ENCODE measurements at regions not wholly inside any gene's neighbourhood (a gene's known extent, or its start where the extent isn't known, plus 50 kb on each side); places are given as distances from the start of the nearest gene placed in this dataset.

GRCh38 chr6:126148853-126149252 lies 162.5 kb downstream of the TRMT11 start:
- no peak for DNase-seq

GRCh38 chr6:126152372-126152745 lies 166.0 kb downstream of the TRMT11 start:
- no peak for DNase-seq

- no peak for DNase-seq
Measured at GRCh38 chr6:126153661-126154060, 167.3 kb downstream of the TRMT11 start.

GRCh38 chr6:126156973-126157372 lies 170.6 kb downstream of the TRMT11 start:
- DNase-seq = no peak

GRCh38 chr6:126167726-126168125 lies 172.2 kb upstream of the CENPW start:
- no peak for DNase-seq

- no peak for DNase-seq
Measured at GRCh38 chr6:126170433-126170832, 169.5 kb upstream of the CENPW start.

GRCh38 chr6:126170978-126171382 lies 168.9 kb upstream of the CENPW start:
- peak; percentile 19 for DNase-seq

GRCh38 chr6:126172131-126172530 lies 167.8 kb upstream of the CENPW start:
- DNase-seq = no peak

- DNase-seq = no peak
Measured at GRCh38 chr6:126173265-126173664, 166.7 kb upstream of the CENPW start.

- no peak for DNase-seq
Measured at GRCh38 chr6:126174697-126175096, 165.2 kb upstream of the CENPW start.

GRCh38 chr6:126175251-126175650 lies 164.7 kb upstream of the CENPW start:
- no peak for DNase-seq

GRCh38 chr6:126176282-126176681 lies 163.6 kb upstream of the CENPW start:
- DNase-seq = no peak

- DNase-seq = no peak
Measured at GRCh38 chr6:126180585-126180984, 159.3 kb upstream of the CENPW start.

- no peak for DNase-seq
Measured at GRCh38 chr6:126181173-126181741, 158.7 kb upstream of the CENPW start.

- DNase-seq = no peak
Measured at GRCh38 chr6:126181890-126182289, 158.0 kb upstream of the CENPW start.

- DNase-seq = no peak
Measured at GRCh38 chr6:126182650-126183311, 157.1 kb upstream of the CENPW start.

GRCh38 chr6:126185774-126186173 lies 154.1 kb upstream of the CENPW start:
- DNase-seq = no peak

GRCh38 chr6:126188279-126188909 lies 151.5 kb upstream of the CENPW start:
- no peak for DNase-seq

- no peak for DNase-seq
Measured at GRCh38 chr6:126195625-126196236, 144.2 kb upstream of the CENPW start.

GRCh38 chr6:126198631-126199030 lies 141.3 kb upstream of the CENPW start:
- no peak for DNase-seq

GRCh38 chr6:126199466-126199865 lies 140.4 kb upstream of the CENPW start:
- DNase-seq = no peak

GRCh38 chr6:126202707-126203106 lies 137.2 kb upstream of the CENPW start:
- DNase-seq = no peak

GRCh38 chr6:126204126-126204525 lies 135.8 kb upstream of the CENPW start:
- DNase-seq = no peak

- DNase-seq = no peak
Measured at GRCh38 chr6:126204598-126204997, 135.3 kb upstream of the CENPW start.

Measured in GDM1 (cell line).